Left kidney (tissue), 1 donor: ENCODE measurements at regions not wholly inside any gene's neighbourhood (a gene's known extent, or its start where the extent isn't known, plus 50 kb on each side); places are given as distances from the start of the nearest gene placed in this dataset.

Experiments
- DNase-seq: peaks from one replicate; pipeline ENCODE4 v3.0.0-alpha.2; 2013

- DNase-seq = no peak
These were observed 319.3 kb upstream of the ATP10A start for GRCh38 chr15:26182441-26182840.

DNA sequence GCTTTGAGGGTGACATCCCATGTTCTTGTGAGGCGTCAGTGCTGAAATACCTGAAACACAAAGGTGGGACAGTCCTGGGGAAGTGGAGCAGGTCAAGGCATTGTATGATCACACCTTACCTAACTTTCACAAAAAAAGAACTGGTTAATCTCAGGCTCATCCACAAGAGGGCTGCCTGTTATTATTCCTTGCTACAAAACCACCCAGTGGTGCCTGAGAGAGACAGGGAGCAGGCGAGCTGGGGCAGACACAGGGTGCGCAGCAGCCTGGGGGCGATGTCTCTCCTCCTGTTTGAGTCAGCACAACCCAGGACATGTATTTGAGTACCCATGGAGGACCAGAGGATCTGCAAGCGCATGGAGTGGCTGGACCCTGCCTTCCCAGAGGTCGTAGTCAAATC lies 316.8 kb upstream of the ATP10A start:
- peak; percentile 22 for DNase-seq

DNA sequence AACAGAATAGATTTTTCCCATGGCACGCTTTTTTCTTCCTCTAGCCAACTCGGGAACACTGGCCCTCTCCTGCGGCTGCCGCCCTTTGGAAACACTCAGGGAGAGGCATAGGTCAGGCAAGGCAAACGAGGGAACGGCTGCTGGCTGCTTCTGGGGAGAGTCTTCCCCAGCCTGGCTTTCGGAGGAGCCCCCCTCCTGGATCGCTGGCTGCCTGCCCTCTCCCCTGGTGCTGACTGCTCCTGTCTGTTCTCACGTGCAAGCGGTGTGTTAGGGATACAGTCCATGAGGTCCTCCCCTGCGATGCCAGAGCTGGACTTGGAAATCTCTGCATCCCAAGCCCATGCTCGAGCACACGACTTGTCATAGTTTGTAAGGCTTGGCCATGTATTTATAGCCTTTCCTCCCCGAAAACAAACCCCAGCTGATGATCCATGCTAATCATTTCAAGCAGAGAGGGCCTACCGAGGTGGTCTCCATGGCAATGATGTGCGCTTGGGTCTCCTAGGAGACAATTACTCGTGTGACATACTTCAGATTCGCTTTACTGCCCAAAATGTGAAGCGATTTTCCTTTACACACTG lies 315.6 kb upstream of the ATP10A start:
- no peak for DNase-seq

DNA sequence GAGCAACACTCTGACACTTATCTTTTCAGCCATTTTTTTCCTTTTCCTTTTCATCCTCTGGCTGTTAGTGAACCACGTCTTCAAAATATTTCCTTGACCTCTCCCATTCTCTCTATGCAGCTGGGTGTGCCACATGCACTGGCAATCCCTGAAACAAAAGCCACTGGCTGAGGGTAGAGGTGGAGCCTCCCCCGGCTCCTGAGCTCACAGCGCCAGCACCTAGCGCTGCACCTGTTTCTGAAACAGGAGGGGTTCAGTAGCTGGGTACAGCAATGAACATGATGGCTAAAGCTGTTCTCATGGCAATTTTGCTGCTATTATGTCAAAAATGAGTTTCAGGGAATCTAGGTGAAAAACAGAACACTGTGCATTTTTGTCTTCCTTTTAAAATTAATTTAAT lies 314.7 kb upstream of the ATP10A start:
- no peak for DNase-seq

- no peak for DNase-seq
These were observed 313.7 kb upstream of the ATP10A start for GRCh38 chr15:26176831-26177230.

DNA sequence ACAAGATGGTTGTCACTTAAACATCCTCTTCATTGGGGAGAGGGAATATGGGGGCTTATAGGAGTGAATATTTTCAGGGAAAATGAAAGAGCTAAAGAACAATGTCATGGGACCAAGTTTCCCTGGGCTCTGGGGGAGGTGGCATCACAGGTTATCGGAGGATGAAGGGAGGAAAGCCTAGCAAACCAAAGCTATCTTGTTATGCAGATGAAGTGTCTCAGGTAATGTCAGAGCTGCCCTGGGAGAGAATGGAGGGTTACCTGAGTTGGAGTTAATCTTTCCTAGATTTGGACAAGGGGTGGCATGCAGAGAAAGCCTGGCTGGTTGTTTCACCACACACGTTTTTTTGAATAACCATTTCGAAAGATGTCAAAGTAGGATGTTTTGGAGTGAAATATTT lies 308.1 kb upstream of the ATP10A start:
- no peak for DNase-seq

DNA sequence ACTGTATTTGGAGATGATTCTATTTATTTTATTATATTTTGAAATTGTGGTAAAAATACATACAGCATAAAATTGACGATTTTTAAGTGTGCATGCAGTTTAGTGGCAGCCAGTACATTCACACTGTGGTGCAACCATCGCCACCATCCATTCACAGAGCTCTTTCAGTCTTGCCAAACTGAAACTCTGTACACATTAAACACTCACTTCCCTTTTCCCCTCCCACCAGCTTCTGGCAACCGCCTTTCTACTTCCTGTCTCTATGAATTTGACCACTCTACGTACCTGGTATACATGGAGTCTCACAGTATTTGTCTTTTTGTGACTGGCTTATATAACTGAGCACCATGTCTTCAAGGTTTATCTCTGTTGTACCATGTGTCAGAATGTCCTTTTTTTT lies 303.3 kb upstream of the ATP10A start:
- DNase-seq = no peak

- no peak for DNase-seq
These were observed 302.4 kb upstream of the ATP10A start for GRCh38 chr15:26165546-26165945.

- no peak for DNase-seq
These were observed 297.2 kb upstream of the ATP10A start for GRCh38 chr15:26160343-26160742.

- DNase-seq = no peak
These were observed 295.0 kb upstream of the ATP10A start for GRCh38 chr15:26158176-26158575.

GRCh38 chr15:26157081-26157480 lies 294.0 kb upstream of the ATP10A start:
- DNase-seq = no peak

GRCh38 chr15:26156051-26156450 lies 292.9 kb upstream of the ATP10A start:
- no peak for DNase-seq

DNA sequence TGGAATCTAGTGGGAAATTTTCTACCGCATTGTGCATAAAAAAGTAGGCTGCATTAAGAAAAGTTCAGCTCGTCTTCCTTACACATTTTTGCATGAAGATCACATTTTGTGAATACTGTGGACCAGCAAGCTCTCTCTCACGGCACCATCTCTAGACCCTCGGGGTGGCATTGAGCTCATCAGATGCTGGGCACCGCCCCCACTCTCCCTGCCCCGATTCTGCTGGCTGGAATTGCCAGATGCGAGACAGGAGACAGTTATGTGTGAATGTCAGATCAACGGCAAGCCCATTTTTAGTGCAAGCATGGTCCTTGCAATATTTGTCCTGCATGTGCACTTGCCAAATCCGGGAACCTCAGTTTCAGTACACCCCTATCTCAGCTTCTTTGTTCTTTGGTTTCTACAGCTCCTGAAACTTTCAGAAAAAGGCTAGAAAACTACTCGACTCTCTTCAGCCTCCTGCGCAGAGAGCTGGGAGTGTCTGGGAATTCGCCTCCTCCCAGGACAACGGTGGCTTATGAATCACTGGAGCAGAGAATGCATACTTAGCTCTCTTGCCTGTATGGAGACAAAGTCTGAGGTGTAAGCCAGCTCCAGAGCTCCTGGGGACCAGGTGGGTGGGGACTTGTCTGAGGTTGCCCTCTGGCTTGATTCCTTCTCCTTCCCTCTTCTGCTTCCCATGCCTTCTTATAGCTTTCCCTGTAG lies 285.2 kb upstream of the ATP10A start:
- DNase-seq = no peak

- no peak for DNase-seq
These were observed 283.1 kb upstream of the ATP10A start for GRCh38 chr15:26146202-26146601.

GRCh38 chr15:26145796-26146195 lies 282.7 kb upstream of the ATP10A start:
- DNase-seq = no peak

GRCh38 chr15:26144836-26145235 lies 281.7 kb upstream of the ATP10A start:
- no peak for DNase-seq

DNA sequence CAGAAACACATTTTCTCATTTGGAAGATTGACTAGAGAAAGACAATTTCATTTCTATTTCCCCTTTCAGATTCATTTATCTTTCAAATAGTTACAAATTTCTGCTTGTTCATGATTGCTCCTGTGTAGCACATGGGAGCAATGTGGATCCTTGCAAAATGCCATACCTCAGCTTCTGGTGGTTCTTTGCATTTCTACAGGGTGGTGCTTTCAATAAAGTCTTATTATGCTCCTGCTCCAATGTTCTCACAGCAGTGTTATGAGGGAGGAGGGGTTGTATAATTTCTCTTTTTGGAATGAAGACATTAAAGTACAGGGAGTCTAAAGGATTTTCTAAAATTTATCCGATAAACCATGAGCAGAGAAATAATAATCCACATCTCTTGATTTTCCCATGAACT lies 280.1 kb upstream of the ATP10A start:
- no peak for DNase-seq

DNA sequence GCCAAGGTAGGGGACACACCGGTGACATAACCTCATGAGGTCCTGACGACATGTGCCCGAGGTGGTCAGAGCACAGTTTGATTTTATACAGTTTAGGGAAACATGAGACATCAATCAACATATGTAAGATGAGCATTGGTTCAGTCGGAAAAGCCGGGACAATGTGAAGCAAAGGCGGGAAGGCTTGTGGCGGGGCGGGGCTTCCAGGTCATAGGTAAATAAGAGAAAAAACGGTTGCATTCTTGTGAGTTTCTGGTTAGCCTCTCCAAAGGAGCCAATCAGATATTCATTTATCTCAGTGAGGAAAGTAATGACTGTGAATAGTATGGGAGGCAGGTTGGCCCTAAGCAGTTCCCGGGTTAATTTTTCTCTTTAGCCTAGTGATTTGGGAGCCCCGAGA lies 271.7 kb upstream of the ATP10A start:
- DNase-seq = no peak

- DNase-seq = no peak
These were observed 271.0 kb upstream of the ATP10A start for GRCh38 chr15:26134152-26134551.

DNA sequence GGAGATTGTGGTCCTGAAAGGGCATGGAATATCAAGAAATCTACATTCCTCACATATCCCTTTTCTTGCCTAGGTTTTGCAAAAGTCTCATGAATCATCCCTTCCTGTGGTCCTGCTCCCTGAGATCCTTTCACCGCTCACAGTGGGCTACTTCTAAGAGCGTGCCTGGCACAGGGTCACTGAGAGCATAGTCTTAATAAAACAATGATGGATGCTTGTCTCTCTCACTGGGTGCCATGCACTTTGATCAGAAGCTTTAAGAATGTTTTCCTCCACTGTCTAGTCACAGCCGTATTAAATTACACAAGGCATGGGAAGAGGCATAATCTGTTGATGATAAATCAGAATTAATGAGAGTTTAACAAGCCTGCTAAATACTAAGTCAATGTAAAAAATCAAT lies 269.7 kb upstream of the ATP10A start:
- DNase-seq = no peak

DNA sequence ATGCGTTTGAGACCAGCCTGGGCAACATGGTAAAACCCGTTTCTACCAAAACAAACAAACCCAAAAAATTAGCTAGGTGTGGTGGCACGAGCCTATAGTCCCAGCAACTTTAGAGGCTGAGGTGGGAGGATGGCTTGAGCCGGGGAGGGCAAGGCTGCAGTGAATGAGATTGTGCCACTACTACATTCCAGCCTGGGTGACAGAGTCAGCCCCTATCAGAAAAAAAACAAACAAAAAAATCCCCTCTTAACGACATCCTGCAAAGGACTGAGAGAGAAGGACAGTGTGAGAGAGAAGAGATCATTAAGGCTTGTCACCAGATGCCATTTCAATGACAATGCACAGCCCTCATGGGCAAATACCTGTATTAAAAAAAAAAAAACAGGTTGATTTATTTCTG lies 266.7 kb upstream of the ATP10A start:
- DNase-seq = no peak

DNA sequence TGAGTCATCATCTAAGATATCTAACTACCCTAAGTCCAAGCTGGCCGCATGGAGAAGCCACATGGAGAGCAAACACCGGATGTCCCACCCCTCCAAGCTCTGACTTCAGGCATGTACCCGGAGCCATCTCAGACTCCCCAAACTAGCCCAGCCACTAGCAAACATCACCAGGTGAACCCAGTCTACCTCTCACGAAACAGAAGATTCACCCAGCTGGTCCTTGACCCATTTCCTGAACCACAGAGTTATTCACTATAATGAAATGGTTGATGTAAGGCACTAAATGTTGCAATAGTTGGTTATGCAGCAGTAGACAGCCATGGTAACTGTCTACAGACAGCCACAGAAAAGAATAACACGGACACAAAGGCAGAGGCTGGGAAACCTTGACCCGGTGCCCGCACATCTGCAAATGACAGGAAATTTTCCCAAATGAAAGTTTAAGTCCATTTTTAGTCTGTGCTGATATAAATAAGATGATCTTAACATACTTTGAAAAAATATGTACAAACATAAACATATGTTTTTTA lies 265.5 kb upstream of the ATP10A start:
- DNase-seq = no peak

DNA sequence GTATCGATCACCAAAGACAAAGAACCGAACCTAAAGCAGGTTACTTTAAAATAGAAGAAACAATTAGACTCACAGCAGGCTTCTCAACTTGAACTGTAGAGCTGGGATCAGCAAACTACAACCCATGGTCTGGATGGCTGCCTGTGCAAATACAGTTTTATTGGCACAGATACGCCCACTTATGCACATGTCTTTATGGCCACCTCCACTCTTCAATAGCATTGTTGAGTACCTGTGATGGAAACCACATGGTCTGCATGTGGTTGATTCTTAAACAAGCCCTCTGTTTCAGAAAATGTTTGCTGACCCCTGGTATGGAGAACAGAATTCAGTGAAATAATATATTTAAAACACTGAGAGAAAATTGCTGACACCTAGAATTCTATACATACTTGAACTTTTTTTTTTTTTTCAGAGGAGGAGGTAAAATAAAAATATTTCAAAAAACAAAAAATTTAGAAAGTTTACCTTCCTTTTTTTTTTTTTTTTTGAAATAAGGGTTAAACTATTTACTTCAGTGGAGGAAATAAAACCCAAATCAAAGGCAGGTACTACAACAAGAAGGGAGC lies 263.8 kb upstream of the ATP10A start:
- DNase-seq = no peak

- no peak for DNase-seq
These were observed 262.9 kb upstream of the ATP10A start for GRCh38 chr15:26126070-26126469.
